HepG2 (cell line): ENCODE measurements at regions not wholly inside any gene's neighbourhood (a gene's known extent, or its start where the extent isn't known, plus 50 kb on each side); places are given as distances from the start of the nearest gene placed in this dataset.

Experiments
- FOXK1 ChIP-seq: sonication (generic); formaldehyde crosslinking; IDR thresholded peaks from 2 replicates; pipeline ENCODE4 v1.4.0; 2020; ENCODE audit warnings: low read depth, missing genetic modification reagents, borderline replicate concordance
- KDM1A ChIP-seq: IDR thresholded peaks from 2 replicates; pipeline ENCODE4 v1.6.1; 2016; ENCODE audit warnings: missing compliant biosample characterization
- POGZ ChIP-seq: sonication (generic); formaldehyde crosslinking; IDR thresholded peaks from 2 replicates; pipeline ENCODE4 v1.4.0; 2020; ENCODE audit warnings: mild to moderate bottlenecking, missing genetic modification reagents
- SMAD3 ChIP-seq: sonication (generic); formaldehyde crosslinking; IDR thresholded peaks from 2 replicates; pipeline ENCODE4 v1.4.0; 2020; ENCODE audit warnings: missing genetic modification reagents

DNA sequence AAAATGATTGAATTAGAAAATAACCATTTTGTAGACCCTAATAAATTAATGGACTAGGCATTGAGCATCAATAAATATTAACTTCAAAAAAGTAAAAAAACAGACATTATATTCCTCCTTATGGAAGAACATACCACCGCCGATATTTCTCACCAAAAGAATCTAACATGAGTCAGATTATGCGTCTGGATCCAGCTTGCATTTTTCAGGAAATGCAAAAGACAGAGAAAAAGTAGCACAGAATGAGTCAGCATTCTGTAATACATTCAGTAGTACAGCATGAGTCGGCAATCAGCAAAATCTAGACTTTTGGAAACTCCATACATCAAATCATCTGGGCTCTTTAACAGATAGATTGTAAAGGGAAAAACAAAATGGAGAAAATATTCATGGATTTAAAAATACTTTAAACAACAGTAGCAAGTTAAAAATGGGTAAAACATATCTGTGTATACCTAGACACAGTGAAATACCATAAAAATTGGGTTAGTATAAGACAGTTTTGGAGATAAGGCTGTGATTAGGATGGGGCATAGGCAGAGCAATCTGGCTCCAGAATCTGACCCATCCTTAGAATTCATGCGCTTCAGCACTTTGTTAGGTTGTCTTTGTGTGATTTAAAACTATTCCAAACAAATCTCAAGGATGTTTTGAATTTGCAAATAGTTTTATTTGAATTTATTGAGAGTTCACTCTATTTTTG is 633.0 kb upstream of the FAM241A start:
- TF ChIP-seq POGZ (CRISPR knock-in tag) = no peak
- TF ChIP-seq SMAD3 = no peak
- no peak for TF ChIP-seq FOXK1
- no peak for TF ChIP-seq KDM1A (CRISPR knock-in tag)
